ENCODE measurements at regions not wholly inside any gene's neighbourhood (a gene's known extent, or its start where the extent isn't known, plus 50 kb on each side); places are given as distances from the start of the nearest gene placed in this dataset.

DNA sequence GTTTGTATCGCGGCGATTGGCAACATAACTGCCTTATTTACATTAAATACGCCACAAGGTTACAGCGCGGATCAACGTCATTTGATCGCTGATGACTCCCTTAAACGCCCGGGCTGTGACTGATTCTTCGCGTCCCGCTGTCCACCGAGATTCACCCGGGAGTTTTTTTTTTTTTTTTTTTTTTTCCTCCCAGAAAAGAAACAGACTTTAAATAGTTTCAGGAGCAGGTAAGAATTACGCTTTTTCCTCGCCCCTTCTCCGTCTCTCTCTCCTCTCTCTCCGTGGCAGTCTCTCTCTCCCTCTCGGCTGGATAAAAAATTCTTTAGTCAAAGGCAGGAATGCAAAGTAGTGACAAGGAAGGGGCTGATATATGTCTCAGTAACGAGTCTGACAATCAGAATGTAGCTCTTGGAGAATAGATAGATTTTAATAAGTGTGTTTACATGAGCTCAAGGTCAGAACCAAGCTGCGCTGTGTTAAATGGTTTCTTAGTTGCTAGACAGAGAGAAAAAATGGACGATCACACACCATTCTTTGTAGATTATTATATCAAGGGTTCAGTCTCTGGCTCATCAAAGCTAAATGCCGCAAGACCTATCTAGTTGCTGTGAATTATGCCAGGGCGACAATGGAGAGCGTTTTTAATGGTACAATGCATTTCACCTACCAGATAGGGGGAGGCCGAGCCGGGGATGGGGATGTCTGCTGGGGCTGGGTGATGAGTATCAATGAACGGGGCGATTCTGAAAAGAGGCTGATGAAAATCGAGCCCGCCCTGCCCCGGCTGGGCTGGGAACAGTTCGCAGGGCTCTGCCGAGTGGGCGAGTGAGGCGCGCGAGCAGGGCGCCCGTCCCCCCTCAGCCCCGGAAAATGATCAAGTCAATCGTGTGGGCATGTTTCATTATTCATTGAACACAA lies 147.2 kb upstream of the ZNF536 start:
- TF ChIP-seq GATA3 (IDR thresholded peaks at IDR 0.05; ENCODE audit: low read depth, low read length) (no peak), GATA2 (IDR thresholded peaks at IDR 0.05; ENCODE audit: low read depth, low read length) (peak; percentile 38; the same call in 1 of the 2 replicates)

Measured in SH-SY5Y (cell line).